B cell (primary cell): ENCODE measurements at regions not wholly inside any gene's neighbourhood (a gene's known extent, or its start where the extent isn't known, plus 50 kb on each side); places are given as distances from the start of the nearest gene placed in this dataset.

Experiments used
- ATAC-seq: fragments of 200-7000 bp; cut with Tn5 transposase; one replicate; pipeline ENCODE4 v1.10.0; 2021; ENCODE audit warnings: low read depth, mild to moderate bottlenecking, moderate number of reproducible peaks, moderate library complexity
- CTCF ChIA-PET: fragments of 350-600 bp; sonication (Branson Sonifier 250); formaldehyde crosslinking; loops from one replicate; lab custom pipeline; 2021; ENCODE audit warnings: antibody characterized with exemption, inconsistent platforms; lab: Charles Lee
- POLR2A ChIA-PET: fragments of 350-600 bp; sonication (Branson Sonifier 250); formaldehyde crosslinking; loops from one replicate; lab custom pipeline; 2021; ENCODE audit warnings: antibody characterized with exemption; lab: Charles Lee
- DNase-seq: peaks from one replicate; pipeline ENCODE4 v3.0.0; 2013
- H2AFZ ChIP-seq: 2 replicates; pipeline ENCODE4 v1.6.1; 2012; ENCODE audit warnings: mild to moderate bottlenecking, low read depth, low read length; ENCODE audit not compliant: insufficient read depth, poor library complexity, severe bottlenecking
- H3K27ac ChIP-seq, 2 donors: 1 replicate in 1 of 2; 2 replicates in 1 of 2; pipeline ENCODE4 v1.5.1; 2012 to 2013; ENCODE audit warnings: low read length in 2 of 2, mild to moderate bottlenecking in 2 of 2, moderate library complexity in 1 of 2
- H3K27me3 ChIP-seq, 4 experiments: fragments of 200-600 bp in 1 of 4; sonication (generic) in 1 of 4; replicated peaks in 1 of 4; 1 replicate in 2 of 4; 2 replicates in 2 of 4; pipeline versions ENCODE4 v1.6.1 to v1.7.0; 2013 to 2016; ENCODE audit warnings: low read length in 3 of 4, mild to moderate bottlenecking in 2 of 4, mixed read lengths in 1 of 4, moderate library complexity in 1 of 4; ENCODE audit not compliant: insufficient read depth in 4 of 4, control insufficient read depth in 3 of 4; ENCODE audit errors: control extremely low read depth in 1 of 4
- H3K36me3 ChIP-seq, 2 experiments: replicated peaks in 1 of 2; 1 replicate in 1 of 2; 2 replicates in 1 of 2; pipeline versions ENCODE4 v1.6.1 to v1.7.1; 2013; ENCODE audit warnings: low read length in 1 of 2; ENCODE audit not compliant: insufficient read depth in 2 of 2, control insufficient read depth in 1 of 2; ENCODE audit errors: control extremely low read depth in 1 of 2, extremely low read depth in 1 of 2
- H3K4me1 ChIP-seq, 2 donors: fragments of 200-600 bp in 1 of 2; sonication (generic) in 1 of 2; 1 replicate in 1 of 2; 2 replicates in 1 of 2; pipeline versions ENCODE4 v1.5.1 to v1.6.1; 2013 to 2017; ENCODE audit warnings: low read length in 2 of 2; ENCODE audit not compliant: control insufficient read depth in 2 of 2, insufficient read depth in 2 of 2
- H3K4me2 ChIP-seq: replicated peaks from 2 replicates; pipeline ENCODE3; 2012; ENCODE audit warnings: mild to moderate bottlenecking, low read depth, low read length; ENCODE audit not compliant: poor library complexity, severe bottlenecking
- H3K4me3 ChIP-seq, 5 experiments: fragments of 200-600 bp in 1 of 5; sonication (generic) in 1 of 5; 1 replicate in 3 of 5; 2 replicates in 2 of 5; pipeline versions ENCODE4 v1.5.1 to v1.7.0; 2011 to 2016; ENCODE audit warnings: low read length in 4 of 5, mild to moderate bottlenecking in 4 of 5, low read depth in 2 of 5, control low read depth in 1 of 5, moderate library complexity in 1 of 5; ENCODE audit not compliant: insufficient read depth in 1 of 5; ENCODE audit errors: control extremely low read depth in 1 of 5, extremely low read depth in 1 of 5
- H3K79me2 ChIP-seq: fragments of 200-600 bp; sonication (generic); one replicate; pipeline ENCODE4 v1.6.0; 2016; ENCODE audit warnings: low read length; ENCODE audit not compliant: control insufficient read depth, insufficient read depth
- H3K9ac ChIP-seq: fragments of 200-600 bp; sonication (generic); 2 replicates; pipeline ENCODE4 v1.6.1; 2017; ENCODE audit warnings: mild to moderate bottlenecking, low read length, moderate library complexity
- H3K9me3 ChIP-seq, 3 donors: one replicate each; pipeline versions ENCODE4 v1.6.1 to v1.7.1; 2013; ENCODE audit warnings: low read length in 2 of 3; ENCODE audit not compliant: control insufficient read depth in 2 of 3, insufficient read depth in 1 of 3; ENCODE audit errors: control extremely low read depth in 1 of 3
- H4K20me1 ChIP-seq: 2 replicates; pipeline ENCODE4 v1.6.0; 2012; ENCODE audit warnings: mild to moderate bottlenecking, low read length; ENCODE audit not compliant: insufficient read depth, control insufficient read depth, poor library complexity, severe bottlenecking
- H3K27ac Mint-ChIP-seq: one replicate; pipeline ENCODE4 v1.8.0; 2021; ENCODE audit warnings: mixed read lengths
- H3K27me3 Mint-ChIP-seq: one replicate; pipeline ENCODE4 v1.8.0; 2021; ENCODE audit warnings: mixed read lengths
- H3K4me1 Mint-ChIP-seq: one replicate; pipeline ENCODE4 v1.8.0; 2021; ENCODE audit warnings: mixed read lengths
- H3K4me3 Mint-ChIP-seq: one replicate; pipeline ENCODE4 v1.8.0; 2021; ENCODE audit warnings: mixed read lengths
- H3K9me3 Mint-ChIP-seq: one replicate; pipeline ENCODE4 v1.8.0; 2022; ENCODE audit warnings: mixed read lengths; ENCODE audit not compliant: insufficient read depth
- EZH2 ChIP-seq: IDR thresholded peaks from 2 replicates; pipeline ENCODE4 v1.6.1; 2012; ENCODE audit warnings: borderline replicate concordance, low read depth, mild to moderate bottlenecking, moderate library complexity, low read length; ENCODE audit not compliant: insufficient read depth, poor library complexity, severe bottlenecking
- WGBS: methylation state at CpG from one replicate; pipeline ENCODE4 v1.1.5; 2013; ENCODE audit warnings: missing lambda C conversion rate; ENCODE audit not compliant: insufficient coverage; 5-methylcytosine and 5-hydroxymethylcytosine counted together
- intact Hi-C: fragments of 100-400 bp; cut with micrococcal nuclease; formaldehyde crosslinking; loops from one replicate; pipeline ENCODE4 v1.10.0; 2022
- TF ChIP-seq, protein P1 (sequence below): fragments of 200-600 bp; IDR thresholded peaks from one replicate; pipeline ENCODE4 v1.8.0; 2022; ENCODE audit warnings: antibody characterized with exemption, mild to moderate bottlenecking

- Histone ChIP-seq H3K79me2 (no peaks in the 10 kb centered on the region), H3K27me3 (no peaks in the 10 kb centered on the region), H3K9ac (no peak overlapping the region), H2AFZ (no peak overlapping the region), H3K4me3 (no peak overlapping the region), H4K20me1 (no peaks in the 10 kb centered on the region), H3K4me1 (no peaks in the 10 kb centered on the region), H3K36me3 (no peaks in the 10 kb centered on the region), H3K9me3 (peaks cover 0 to 16% (median 0%) of the 10 kb centered on the region in 3 donors), H3K4me2 (no peak overlapping the region), H3K27ac (no peak overlapping the region)
- Mint-ChIP-seq H3K9me3 (peaks cover 7% of the 10 kb centered on the region), H3K27me3 (no peaks in the 10 kb centered on the region), H3K27ac (no peak overlapping the region), H3K4me3 (no peak overlapping the region), H3K4me1 (no peaks in the 10 kb centered on the region)
- ChIA-PET POLR2A (no interaction called here), CTCF (no interaction called here)
- intact Hi-C loops, result no loop called here
- ATAC-seq (no peak), DNase-seq (no peak)
- no CpG with 5 or more reads among the region's 1 CpG for WGBS
- no peak for TF ChIP-seq EZH2
- TF ChIP-seq, protein P1, sequence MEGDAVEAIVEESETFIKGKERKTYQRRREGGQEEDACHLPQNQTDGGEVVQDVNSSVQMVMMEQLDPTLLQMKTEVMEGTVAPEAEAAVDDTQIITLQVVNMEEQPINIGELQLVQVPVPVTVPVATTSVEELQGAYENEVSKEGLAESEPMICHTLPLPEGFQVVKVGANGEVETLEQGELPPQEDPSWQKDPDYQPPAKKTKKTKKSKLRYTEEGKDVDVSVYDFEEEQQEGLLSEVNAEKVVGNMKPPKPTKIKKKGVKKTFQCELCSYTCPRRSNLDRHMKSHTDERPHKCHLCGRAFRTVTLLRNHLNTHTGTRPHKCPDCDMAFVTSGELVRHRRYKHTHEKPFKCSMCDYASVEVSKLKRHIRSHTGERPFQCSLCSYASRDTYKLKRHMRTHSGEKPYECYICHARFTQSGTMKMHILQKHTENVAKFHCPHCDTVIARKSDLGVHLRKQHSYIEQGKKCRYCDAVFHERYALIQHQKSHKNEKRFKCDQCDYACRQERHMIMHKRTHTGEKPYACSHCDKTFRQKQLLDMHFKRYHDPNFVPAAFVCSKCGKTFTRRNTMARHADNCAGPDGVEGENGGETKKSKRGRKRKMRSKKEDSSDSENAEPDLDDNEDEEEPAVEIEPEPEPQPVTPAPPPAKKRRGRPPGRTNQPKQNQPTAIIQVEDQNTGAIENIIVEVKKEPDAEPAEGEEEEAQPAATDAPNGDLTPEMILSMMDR, result no peak
These were observed 402.9 kb downstream of the TGFB2 start for GRCh38 chr1:218748071-218748470.

GRCh38 chr1:218750216-218750970, 405.3 kb downstream of the TGFB2 start:
- Mint-ChIP-seq H3K4me1 (no peaks in the 10 kb centered on the region), H3K4me3 (no peak overlapping the region), H3K9me3 (peaks cover 3% of the 10 kb centered on the region), H3K27me3 (no peaks in the 10 kb centered on the region), H3K27ac (no peak overlapping the region)
- Histone ChIP-seq H3K36me3 (no peaks in the 10 kb centered on the region), H3K27me3 (no peaks in the 10 kb centered on the region), H3K9ac (no peak overlapping the region), H3K4me1 (no peaks in the 10 kb centered on the region), H3K4me3 (no peak overlapping the region), H2AFZ (no peak overlapping the region), H3K79me2 (no peaks in the 10 kb centered on the region), H3K27ac (no peak overlapping the region), H3K9me3 (peaks cover 0 to 21% (median 0%) of the 10 kb centered on the region in 3 donors), H3K4me2 (no peak overlapping the region), H4K20me1 (no peaks in the 10 kb centered on the region)
- POLR2A ChIA-PET, result no interaction called here
- CTCF ChIA-PET, result no interaction called here
- WGBS, result 94% methylated on average over 13 of the region's 16 CpGs
- DNase-seq, result no peak
- intact Hi-C loops, result no loop called here
- no peak for TF ChIP-seq EZH2
- TF ChIP-seq, protein P1, result no peak
- no peak for ATAC-seq
